Mucosa of rectum (tissue), 2 donors: ENCODE measurements at regions not wholly inside any gene's neighbourhood (a gene's known extent, or its start where the extent isn't known, plus 50 kb on each side); places are given as distances from the start of the nearest gene placed in this dataset.
"Not testable (repeated sequence)": the region's sequence is repeated elsewhere in the genome, so short reads cannot be mapped to it uniquely, and the experiment has no call there.

Experiments
- H3K27ac ChIP-seq, 2 donors: one replicate each; pipeline ENCODE4 v1.7.0; 2013; ENCODE audit warnings: inconsistent platforms in 2 of 2, low read depth in 2 of 2, low read length in 2 of 2
- H3K27me3 ChIP-seq, 2 donors: one replicate each; pipeline ENCODE4 v1.7.0; 2013; ENCODE audit warnings: low read length in 2 of 2; ENCODE audit not compliant: control insufficient read depth in 2 of 2, insufficient read depth in 2 of 2
- H3K36me3 ChIP-seq, 2 donors: one replicate each; pipeline ENCODE4 v1.7.0; 2013; ENCODE audit warnings: low read length in 2 of 2; ENCODE audit not compliant: control insufficient read depth in 2 of 2, insufficient read depth in 2 of 2
- H3K4me1 ChIP-seq, 2 donors: one replicate each; pipeline ENCODE4 v1.7.0; 2013; ENCODE audit warnings: low read length in 2 of 2, mild to moderate bottlenecking in 1 of 2; ENCODE audit not compliant: control insufficient read depth in 2 of 2, insufficient read depth in 2 of 2
- H3K4me3 ChIP-seq, 2 donors: one replicate each; pipeline ENCODE4 v1.7.0; 2013; ENCODE audit warnings: low read length in 2 of 2
- H3K9ac ChIP-seq, 2 donors: one replicate each; pipeline ENCODE4 v1.7.0; 2013; ENCODE audit warnings: low read length in 2 of 2, low read depth in 1 of 2, mild to moderate bottlenecking in 1 of 2
- H3K9me3 ChIP-seq, 2 donors: one replicate each; pipeline ENCODE4 v1.7.0; 2013; ENCODE audit warnings: low read length in 2 of 2; ENCODE audit not compliant: control insufficient read depth in 2 of 2
- donor health status: healthy.
- donor health status: Normal muscosa, but diverticular disease.

DNA sequence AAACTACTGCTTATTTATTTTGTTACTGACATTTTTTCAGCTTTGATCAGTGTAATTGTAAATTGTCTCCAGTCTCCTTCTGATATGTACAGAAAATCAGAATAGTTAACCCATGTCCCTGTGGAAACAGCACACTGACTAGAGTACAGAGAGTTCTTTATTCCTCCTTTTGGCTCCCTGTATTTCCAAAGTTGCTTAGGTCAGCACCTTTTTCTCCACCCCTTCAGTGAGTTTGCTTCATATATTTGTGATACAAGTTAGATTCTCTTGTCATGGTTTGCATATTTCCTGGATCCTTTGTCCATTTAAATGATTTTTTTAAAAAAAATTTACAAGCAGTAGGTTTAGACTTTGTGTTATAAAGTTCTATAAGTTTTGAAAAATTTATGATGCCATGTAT is 2051.1 kb upstream of the LRRTM1 start:
- H3K27ac ChIP-seq, result no peak overlapping the region
- no peaks in the 10 kb centered on the region for H3K36me3 ChIP-seq
- no peak overlapping the region for H3K9ac ChIP-seq
- no peak overlapping the region for H3K4me3 ChIP-seq
- no peaks in the 10 kb centered on the region for H3K4me1 ChIP-seq
- no peaks in the 10 kb centered on the region for H3K9me3 ChIP-seq
- no peaks in the 10 kb centered on the region for H3K27me3 ChIP-seq

DNA sequence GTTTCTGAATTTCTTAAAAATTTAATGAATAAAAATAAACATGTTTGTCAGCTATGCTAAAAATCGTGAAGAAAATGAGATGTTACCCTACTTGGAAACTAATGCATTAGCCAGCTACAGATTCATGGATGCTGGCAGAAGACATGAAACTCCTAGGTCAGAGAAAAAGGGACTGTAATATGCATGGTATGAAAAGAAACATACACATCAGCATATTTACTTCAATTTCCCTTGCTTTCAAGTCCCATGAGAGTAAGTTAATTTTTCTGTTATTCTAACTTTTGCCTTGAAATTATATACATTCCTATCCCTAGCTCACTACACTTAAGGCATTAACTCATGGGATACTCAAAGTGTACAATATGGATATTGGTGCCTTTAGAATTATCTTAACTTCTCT is 2041.4 kb upstream of the LRRTM1 start:
- Histone ChIP-seq H3K4me3 (no peak overlapping the region), H3K9ac (no peak overlapping the region), H3K9me3 (no peaks in the 10 kb centered on the region)

GRCh38 chr2:82344670-82345069 is 2040.1 kb upstream of the LRRTM1 start:
- no peak overlapping the region for H3K4me3 ChIP-seq
- no peaks in the 10 kb centered on the region for H3K4me1 ChIP-seq
- no peak overlapping the region for H3K9ac ChIP-seq
- no peak overlapping the region for H3K27ac ChIP-seq
- H3K36me3 ChIP-seq, result no peaks in the 10 kb centered on the region
- H3K27me3 ChIP-seq, result no peaks in the 10 kb centered on the region
- H3K9me3 ChIP-seq, result no peaks in the 10 kb centered on the region

More for the DNA sequence above, 2041.4 kb upstream of the LRRTM1 start:
- no peak overlapping the region for H3K27ac ChIP-seq
- no peaks in the 10 kb centered on the region for H3K27me3 ChIP-seq
- no peaks in the 10 kb centered on the region for H3K4me1 ChIP-seq
- H3K36me3 ChIP-seq, result no peaks in the 10 kb centered on the region

GRCh38 chr2:82342356-82342755 is 2037.8 kb upstream of the LRRTM1 start:
- no peaks in the 10 kb centered on the region for H3K36me3 ChIP-seq
- no peaks in the 10 kb centered on the region for H3K9me3 ChIP-seq
- H3K27me3 ChIP-seq, result no peaks in the 10 kb centered on the region
- no peak overlapping the region for H3K9ac ChIP-seq
- no peaks in the 10 kb centered on the region for H3K4me1 ChIP-seq
- no peak overlapping the region for H3K4me3 ChIP-seq
- H3K27ac ChIP-seq, result no peak overlapping the region

DNA sequence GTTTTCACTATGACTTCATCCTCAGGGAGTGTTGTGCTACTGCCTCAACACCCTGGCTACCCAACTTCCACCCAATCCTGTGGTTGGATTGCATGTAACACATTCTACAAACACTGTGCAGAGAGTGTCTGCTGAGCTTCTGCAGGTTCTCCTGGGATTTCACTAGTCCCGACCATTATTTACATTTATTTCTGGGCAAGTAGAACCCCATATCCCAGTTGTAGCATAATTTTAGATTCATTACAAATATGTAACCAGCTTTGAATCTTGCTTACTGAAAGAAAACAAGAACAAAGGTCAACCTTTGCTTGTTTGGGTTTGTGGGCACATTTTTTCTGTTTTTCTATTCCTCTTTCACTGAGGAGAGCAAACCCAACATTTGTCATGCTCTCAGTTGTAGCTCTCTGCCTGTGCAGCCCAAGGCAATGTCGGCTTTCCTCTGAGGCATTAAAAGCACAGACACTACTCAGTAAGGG is 2036.1 kb upstream of the LRRTM1 start:
- no peaks in the 10 kb centered on the region for H3K27me3 ChIP-seq
- H3K4me1 ChIP-seq, result no peaks in the 10 kb centered on the region
- no peak overlapping the region for H3K9ac ChIP-seq
- H3K36me3 ChIP-seq, result no peaks in the 10 kb centered on the region
- H3K9me3 ChIP-seq, result no peaks in the 10 kb centered on the region
- H3K4me3 ChIP-seq, result no peak overlapping the region
- no peak overlapping the region for H3K27ac ChIP-seq

GRCh38 chr2:82339805-82340204 is 2035.3 kb upstream of the LRRTM1 start:
- H3K9ac ChIP-seq, result no peak overlapping the region

DNA sequence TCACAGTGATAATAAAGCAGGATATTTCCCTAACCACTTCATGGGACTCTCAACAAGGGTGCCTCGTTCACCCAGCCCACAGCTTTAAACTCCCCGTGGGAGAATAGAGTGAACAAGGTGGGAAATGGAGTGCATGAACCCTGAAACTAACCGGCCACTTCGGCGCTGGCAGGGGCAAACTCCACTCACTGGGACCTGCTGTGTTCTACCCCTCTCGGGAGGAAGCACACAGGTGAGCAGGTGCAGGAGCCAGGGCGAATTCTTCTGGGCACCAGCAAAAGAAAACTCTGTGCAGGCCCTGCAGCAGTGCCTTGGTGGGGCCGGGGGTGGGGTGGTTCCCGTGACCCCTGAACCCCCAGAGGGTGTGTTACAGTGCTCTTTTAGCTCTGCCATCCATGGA is 2029.1 kb upstream of the LRRTM1 start:
- no peaks in the 10 kb centered on the region for H3K27me3 ChIP-seq
- H3K36me3 ChIP-seq, result no peaks in the 10 kb centered on the region
- H3K9ac ChIP-seq, result no peak overlapping the region
- H3K9me3 ChIP-seq, result no peaks in the 10 kb centered on the region
- H3K27ac ChIP-seq, result no peak overlapping the region
- H3K4me1 ChIP-seq, result no peaks in the 10 kb centered on the region
- no peak overlapping the region for H3K4me3 ChIP-seq

More at GRCh38 chr2:82339805-82340204, 2035.3 kb upstream of the LRRTM1 start:
- Histone ChIP-seq H3K27ac (no peak overlapping the region), H3K4me3 (no peak overlapping the region), H3K27me3 (no peaks in the 10 kb centered on the region), H3K36me3 (no peaks in the 10 kb centered on the region), H3K4me1 (no peaks in the 10 kb centered on the region), H3K9me3 (no peaks in the 10 kb centered on the region)

- H3K27ac ChIP-seq, result no peak overlapping the region
- no peaks in the 10 kb centered on the region for H3K27me3 ChIP-seq
- no peaks in the 10 kb centered on the region for H3K9me3 ChIP-seq
- no peak overlapping the region for H3K4me3 ChIP-seq
- no peak overlapping the region for H3K9ac ChIP-seq
- no peaks in the 10 kb centered on the region for H3K4me1 ChIP-seq
- H3K36me3 ChIP-seq, result no peaks in the 10 kb centered on the region
Observed at GRCh38 chr2:82330155-82330554, 2025.6 kb upstream of the LRRTM1 start.

GRCh38 chr2:82326180-82326767 is 2021.7 kb upstream of the LRRTM1 start:
- H3K27me3 ChIP-seq, H3K36me3 ChIP-seq, H3K4me3 ChIP-seq, H3K9me3 ChIP-seq, H3K9ac ChIP-seq, H3K27ac ChIP-seq, H3K4me1 ChIP-seq: not testable (repeated sequence)

GRCh38 chr2:82320296-82320695 is 2015.7 kb upstream of the LRRTM1 start:
- Histone ChIP-seq H3K9ac (no peak overlapping the region), H3K4me1 (no peaks in the 10 kb centered on the region), H3K4me3 (no peak overlapping the region), H3K27me3 (no peaks in the 10 kb centered on the region), H3K9me3 (no peaks in the 10 kb centered on the region), H3K36me3 (no peaks in the 10 kb centered on the region), H3K27ac (no peak overlapping the region)

DNA sequence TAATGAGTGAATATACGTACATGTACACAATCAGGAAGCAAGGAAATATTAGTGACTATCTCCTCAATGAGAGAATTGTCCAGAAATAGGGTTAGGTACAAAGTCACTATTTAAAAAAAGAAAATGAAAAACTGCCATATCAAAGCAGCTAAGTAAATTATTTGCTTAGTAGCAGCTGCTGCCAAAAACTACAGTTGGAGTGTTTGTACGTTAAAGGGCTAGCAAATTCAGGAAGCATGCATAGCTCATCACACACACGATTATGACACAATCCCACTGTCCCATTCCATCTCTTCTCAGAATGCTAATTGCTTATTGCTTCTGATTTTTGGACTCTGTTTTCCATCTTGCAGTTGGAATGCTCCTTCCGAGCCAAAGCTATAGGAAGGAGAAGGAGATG is 2012.5 kb upstream of the LRRTM1 start:
- Histone ChIP-seq H3K4me1 (no peaks in the 10 kb centered on the region), H3K9me3 (no peaks in the 10 kb centered on the region), H3K27me3 (no peaks in the 10 kb centered on the region), H3K9ac (no peak overlapping the region), H3K4me3 (no peak overlapping the region), H3K27ac (no peak overlapping the region), H3K36me3 (no peaks in the 10 kb centered on the region)
